Osteocyte (in vitro differentiated cells): ENCODE measurements at regions not wholly inside any gene's neighbourhood (a gene's known extent, or its start where the extent isn't known, plus 50 kb on each side); places are given as distances from the start of the nearest gene placed in this dataset.

Experiments used
- DNase-seq: peaks from one replicate; pipeline ENCODE4 v3.0.0; 2021; ENCODE audit warnings: mixed read lengths; ENCODE audit not compliant: unreplicated experiment; ENCODE audit errors: extremely low spot score
- H3K27ac Mint-ChIP-seq: one replicate; pipeline ENCODE4 v1.8.0; 2021; ENCODE audit warnings: mild to moderate bottlenecking, mixed read lengths; ENCODE audit not compliant: unreplicated experiment
- H3K27me3 Mint-ChIP-seq: one replicate; pipeline ENCODE4 v1.8.0; 2021; ENCODE audit warnings: mixed read lengths; ENCODE audit not compliant: unreplicated experiment
- H3K36me3 Mint-ChIP-seq: one replicate; pipeline ENCODE4 v1.8.0; 2021; ENCODE audit warnings: mixed read lengths; ENCODE audit not compliant: unreplicated experiment
- H3K4me1 Mint-ChIP-seq: one replicate; pipeline ENCODE4 v1.8.0; 2021; ENCODE audit warnings: mixed read lengths; ENCODE audit not compliant: unreplicated experiment
- H3K4me3 Mint-ChIP-seq: one replicate; pipeline ENCODE4 v1.8.0; 2021; ENCODE audit warnings: mild to moderate bottlenecking, moderate library complexity, mixed read lengths; ENCODE audit not compliant: unreplicated experiment
- H3K9me3 Mint-ChIP-seq: one replicate; pipeline ENCODE4 v1.8.0; 2021; ENCODE audit warnings: mixed read lengths; ENCODE audit not compliant: unreplicated experiment
- CTCF ChIP-seq: fragments of 200-600 bp; sonication (generic); IDR thresholded peaks from 2 replicates; pipeline ENCODE4 v1.5.0; 2021; ENCODE audit warnings: antibody characterized with exemption, mild to moderate bottlenecking, moderate library complexity

- no peak for DNase-seq
- peaks cover 9% of the 10 kb centered on the region for H3K9me3 Mint-ChIP-seq
- H3K27ac Mint-ChIP-seq = no peak overlapping the region
- peaks cover 38% of the 10 kb centered on the region for H3K27me3 Mint-ChIP-seq
- H3K4me1 Mint-ChIP-seq = no peaks in the 10 kb centered on the region
- no peak overlapping the region for H3K4me3 Mint-ChIP-seq
- TF ChIP-seq CTCF = no peak
- no peaks in the 10 kb centered on the region for H3K36me3 Mint-ChIP-seq
These were observed 455.3 kb upstream of the KIF2A start for GRCh38 chr5:61850696-61851095.

- Mint-ChIP-seq H3K36me3 (no peaks in the 10 kb centered on the region), H3K27ac (no peak overlapping the region), H3K4me3 (no peak overlapping the region), H3K4me1 (no peaks in the 10 kb centered on the region), H3K27me3 (peaks cover 31% of the 10 kb centered on the region), H3K9me3 (peaks cover 16% of the 10 kb centered on the region)
- no peak for DNase-seq
- TF ChIP-seq CTCF = no peak
These were observed 451.5 kb upstream of the KIF2A start for GRCh38 chr5:61854531-61854930.

- DNase-seq = no peak
- no peak overlapping the region for H3K4me3 Mint-ChIP-seq
- no peaks in the 10 kb centered on the region for H3K36me3 Mint-ChIP-seq
- no peak for TF ChIP-seq CTCF
- H3K27ac Mint-ChIP-seq = no peak overlapping the region
- peaks cover 7% of the 10 kb centered on the region for H3K9me3 Mint-ChIP-seq
- H3K27me3 Mint-ChIP-seq = peaks cover 3% of the 10 kb centered on the region
- H3K4me1 Mint-ChIP-seq = no peaks in the 10 kb centered on the region
These were observed 445.0 kb upstream of the KIF2A start for GRCh38 chr5:61860978-61861377.

GRCh38 chr5:61866930-61867329 lies 439.1 kb upstream of the KIF2A start:
- H3K4me3 Mint-ChIP-seq = no peak overlapping the region
- no peaks in the 10 kb centered on the region for H3K36me3 Mint-ChIP-seq
- peaks cover 4% of the 10 kb centered on the region for H3K27me3 Mint-ChIP-seq

GRCh38 chr5:61869333-61869732 lies 436.7 kb upstream of the KIF2A start:
- Mint-ChIP-seq H3K36me3 (no peaks in the 10 kb centered on the region), H3K27ac (no peak overlapping the region), H3K27me3 (peaks cover 4% of the 10 kb centered on the region), H3K9me3 (peaks cover 17% of the 10 kb centered on the region), H3K4me1 (no peaks in the 10 kb centered on the region), H3K4me3 (no peak overlapping the region)
- DNase-seq = no peak
- TF ChIP-seq CTCF = no peak

More at GRCh38 chr5:61866930-61867329, 439.1 kb upstream of the KIF2A start:
- no peak overlapping the region for H3K27ac Mint-ChIP-seq
- peaks cover 10% of the 10 kb centered on the region for H3K9me3 Mint-ChIP-seq
- no peaks in the 10 kb centered on the region for H3K4me1 Mint-ChIP-seq
- TF ChIP-seq CTCF = no peak
- no peak for DNase-seq
